Suprapubic skin (tissue), 3 donors: ENCODE measurements at regions not wholly inside any gene's neighbourhood (a gene's known extent, or its start where the extent isn't known, plus 50 kb on each side); places are given as distances from the start of the nearest gene placed in this dataset.

ENCODE experiments used
- POLR2A ChIP-seq, 2 donors: fragments of 450-650 bp; IDR thresholded peaks; one replicate each; pipeline ENCODE4 v1.6.1; 2017; ENCODE audit warnings: antibody characterized with exemption in 2 of 2, mild to moderate bottlenecking in 2 of 2, moderate library complexity in 2 of 2
- TF ChIP-seq, protein P1 (sequence below), 2 donors: fragments of 200-600 bp in 1 of 2; fragments of 450-650 bp in 1 of 2; sonication (generic) in 1 of 2; IDR thresholded peaks; one replicate each; pipeline ENCODE4 v1.5.1; 2016 to 2019; ENCODE audit warnings: antibody characterized with exemption in 2 of 2, mild to moderate bottlenecking in 1 of 2, moderate library complexity in 1 of 2

DNA sequence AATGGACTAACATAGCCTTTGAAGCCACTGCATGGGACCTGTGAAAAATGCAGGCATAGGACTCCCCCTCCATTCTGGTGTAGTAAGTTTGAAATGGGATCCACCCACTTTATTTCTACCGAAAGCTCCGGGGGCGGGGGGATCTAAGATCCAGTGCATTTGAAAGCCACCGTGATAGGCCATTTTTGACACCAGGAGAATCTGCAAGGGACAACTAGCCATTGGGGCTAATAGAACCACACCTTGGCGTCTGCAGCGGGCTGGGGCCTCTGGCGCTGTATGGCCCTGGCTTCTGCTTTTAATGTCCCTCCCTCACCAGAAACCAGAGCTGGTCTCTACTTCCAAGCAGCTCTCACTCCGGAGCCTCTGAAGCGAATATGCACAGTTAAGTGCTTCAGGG, 60.1 kb upstream of the GPR26 start:
- TF ChIP-seq POLR2A (IDR thresholded peaks at IDR 0.05) = no peak
- TF ChIP-seq, protein P1, sequence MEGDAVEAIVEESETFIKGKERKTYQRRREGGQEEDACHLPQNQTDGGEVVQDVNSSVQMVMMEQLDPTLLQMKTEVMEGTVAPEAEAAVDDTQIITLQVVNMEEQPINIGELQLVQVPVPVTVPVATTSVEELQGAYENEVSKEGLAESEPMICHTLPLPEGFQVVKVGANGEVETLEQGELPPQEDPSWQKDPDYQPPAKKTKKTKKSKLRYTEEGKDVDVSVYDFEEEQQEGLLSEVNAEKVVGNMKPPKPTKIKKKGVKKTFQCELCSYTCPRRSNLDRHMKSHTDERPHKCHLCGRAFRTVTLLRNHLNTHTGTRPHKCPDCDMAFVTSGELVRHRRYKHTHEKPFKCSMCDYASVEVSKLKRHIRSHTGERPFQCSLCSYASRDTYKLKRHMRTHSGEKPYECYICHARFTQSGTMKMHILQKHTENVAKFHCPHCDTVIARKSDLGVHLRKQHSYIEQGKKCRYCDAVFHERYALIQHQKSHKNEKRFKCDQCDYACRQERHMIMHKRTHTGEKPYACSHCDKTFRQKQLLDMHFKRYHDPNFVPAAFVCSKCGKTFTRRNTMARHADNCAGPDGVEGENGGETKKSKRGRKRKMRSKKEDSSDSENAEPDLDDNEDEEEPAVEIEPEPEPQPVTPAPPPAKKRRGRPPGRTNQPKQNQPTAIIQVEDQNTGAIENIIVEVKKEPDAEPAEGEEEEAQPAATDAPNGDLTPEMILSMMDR (IDR thresholded peaks at IDR 0.05) = no peak
